ENCODE measurements at regions not wholly inside any gene's neighbourhood (a gene's known extent, or its start where the extent isn't known, plus 50 kb on each side); places are given as distances from the start of the nearest gene placed in this dataset.

GRCh38 chr7:10211016-10211415 is 762.7 kb upstream of the PHF14 start:
- Histone ChIP-seq H3K36me3 (ENCODE audit: control insufficient read depth, insufficient read depth, low read length) (no peaks in the 10 kb centered on the region), H3K27me3 (ENCODE audit: control insufficient read depth, insufficient read depth, low read length) (no peaks in the 10 kb centered on the region), H3K4me3 (ENCODE audit: low read depth, low read length) (no peak overlapping the region)
- TF ChIP-seq CTCF (IDR thresholded peaks at IDR 0.05; ENCODE audit: insufficient read depth, low read length, severe bottlenecking), result no peak
- DNase-seq (ENCODE audit: low read depth) (no peak), FAIRE-seq (no peak)

GRCh38 chr7:10211861-10212260 is 761.8 kb upstream of the PHF14 start:
- DNase-seq (ENCODE audit: low read depth) (no peak), FAIRE-seq (no peak)
- Histone ChIP-seq H3K36me3 (ENCODE audit: control insufficient read depth, insufficient read depth, low read length) (no peaks in the 10 kb centered on the region), H3K27me3 (ENCODE audit: control insufficient read depth, insufficient read depth, low read length) (no peaks in the 10 kb centered on the region), H3K4me3 (ENCODE audit: low read depth, low read length) (no peak overlapping the region)
- TF ChIP-seq CTCF (IDR thresholded peaks at IDR 0.05; ENCODE audit: insufficient read depth, low read length, severe bottlenecking), result no peak

- no peak for DNase-seq (ENCODE audit: low read depth)
- Histone ChIP-seq H3K4me3 (ENCODE audit: low read depth, low read length) (no peak overlapping the region), H3K27me3 (ENCODE audit: control insufficient read depth, insufficient read depth, low read length) (no peaks in the 10 kb centered on the region), H3K36me3 (ENCODE audit: control insufficient read depth, insufficient read depth, low read length) (no peaks in the 10 kb centered on the region)
- no peak for TF ChIP-seq CTCF (IDR thresholded peaks at IDR 0.05; ENCODE audit: insufficient read depth, low read length, severe bottlenecking)
- no peak for FAIRE-seq
Measured at GRCh38 chr7:10212649-10213048, 761.0 kb upstream of the PHF14 start.

- DNase-seq (ENCODE audit: low read depth) (no peak), FAIRE-seq (no peak)
- Histone ChIP-seq H3K4me3 (ENCODE audit: low read depth, low read length) (no peak overlapping the region), H3K27me3 (ENCODE audit: control insufficient read depth, insufficient read depth, low read length) (no peaks in the 10 kb centered on the region), H3K36me3 (ENCODE audit: control insufficient read depth, insufficient read depth, low read length) (no peaks in the 10 kb centered on the region)
- TF ChIP-seq CTCF (IDR thresholded peaks at IDR 0.05; ENCODE audit: insufficient read depth, low read length, severe bottlenecking), result no peak
Measured at GRCh38 chr7:10216462-10216861, 757.2 kb upstream of the PHF14 start.

GRCh38 chr7:10221084-10221483 is 752.6 kb upstream of the PHF14 start:
- FAIRE-seq (no peak), DNase-seq (ENCODE audit: low read depth) (no peak)
- Histone ChIP-seq H3K27me3 (ENCODE audit: control insufficient read depth, insufficient read depth, low read length) (no peaks in the 10 kb centered on the region), H3K36me3 (ENCODE audit: control insufficient read depth, insufficient read depth, low read length) (no peaks in the 10 kb centered on the region), H3K4me3 (ENCODE audit: low read depth, low read length) (no peak overlapping the region)
- no peak for TF ChIP-seq CTCF (IDR thresholded peaks at IDR 0.05; ENCODE audit: insufficient read depth, low read length, severe bottlenecking)

GRCh38 chr7:10222976-10223375 is 750.7 kb upstream of the PHF14 start:
- no peak for TF ChIP-seq CTCF (IDR thresholded peaks at IDR 0.05; ENCODE audit: insufficient read depth, low read length, severe bottlenecking)
- no peak for FAIRE-seq
- no peak for DNase-seq (ENCODE audit: low read depth)

More at GRCh38 chr7:10222976-10223375, 750.7 kb upstream of the PHF14 start:
- Histone ChIP-seq H3K4me3 (ENCODE audit: low read depth, low read length) (no peak overlapping the region), H3K27me3 (ENCODE audit: control insufficient read depth, insufficient read depth, low read length) (no peaks in the 10 kb centered on the region), H3K36me3 (ENCODE audit: control insufficient read depth, insufficient read depth, low read length) (no peaks in the 10 kb centered on the region)
